Kidney (tissue), 13 donors: ENCODE measurements at regions not wholly inside any gene's neighbourhood (a gene's known extent, or its start where the extent isn't known, plus 50 kb on each side); places are given as distances from the start of the nearest gene placed in this dataset.

Source experiments
- DNase-seq, 5 donors: peaks; one replicate each; pipeline ENCODE4 v3.0.0-alpha.2; 2013 to 2020
- FAIRE-seq: peaks from 2 replicates; lab custom pipeline; 2012; peaks lifted over from hg19 to GRCh38; lab: Jason Lieb, UNC
- H3K27ac ChIP-seq, 2 donors: one replicate each; pipeline ENCODE4 v1.7.0; 2013; ENCODE audit warnings: low read depth in 2 of 2, low read length in 2 of 2, inconsistent platforms in 1 of 2
- H3K27me3 ChIP-seq: one replicate; pipeline ENCODE4 v1.7.1; 2013; ENCODE audit warnings: low read length, inconsistent platforms; ENCODE audit not compliant: control insufficient read depth, insufficient read depth
- H3K36me3 ChIP-seq, 3 donors: one replicate each; pipeline versions ENCODE4 v1.7.0 to v1.7.1; 2013; ENCODE audit warnings: low read length in 3 of 3, control low read depth in 1 of 3, inconsistent platforms in 1 of 3; ENCODE audit not compliant: insufficient read depth in 3 of 3, control insufficient read depth in 2 of 3
- H3K4me1 ChIP-seq, 3 donors: one replicate each; pipeline versions ENCODE4 v1.7.0 to v1.7.1; 2013; ENCODE audit warnings: low read length in 3 of 3, inconsistent platforms in 1 of 3, low read depth in 1 of 3; ENCODE audit not compliant: control insufficient read depth in 2 of 3, insufficient read depth in 2 of 3
- H3K4me3 ChIP-seq, 3 donors: one replicate each; pipeline versions ENCODE4 v1.7.0 to v1.8.1; 2013; ENCODE audit warnings: low read length in 3 of 3, control low read depth in 1 of 3, inconsistent platforms in 1 of 3
- H3K9ac ChIP-seq, 3 donors: one replicate each; pipeline versions ENCODE4 v1.7.0 to v1.7.1; 2013; ENCODE audit warnings: low read length in 3 of 3, control low read depth in 1 of 3, inconsistent platforms in 1 of 3
- H3K9me3 ChIP-seq, 3 donors: one replicate each; pipeline versions ENCODE4 v1.7.0 to v1.7.1; 2013; ENCODE audit warnings: low read length in 3 of 3, control low read depth in 1 of 3, inconsistent platforms in 1 of 3; ENCODE audit not compliant: control insufficient read depth in 2 of 3, insufficient read depth in 1 of 3
- CTCF ChIP-seq: IDR thresholded peaks from 3 replicates; pipeline ENCODE4 v1.5.1; 2012; ENCODE audit warnings: mild to moderate bottlenecking, moderate library complexity, borderline replicate concordance; ENCODE audit not compliant: insufficient read depth; ENCODE audit errors: extremely low read depth
- intact Hi-C: fragments of 100-400 bp; cut with DNase I; formaldehyde crosslinking; loops from one replicate; pipeline ENCODE4 v1.11.1; 2022
- donor health status: control.
- donor health status: control.
- donor health status: control.
- donor health status: control.
- donor health status: control.
- donor health status: DM: yes; HTN: yes; CAD: no.
- donor health status: Normal renal cell carcinoma (clear cell type).

DNA sequence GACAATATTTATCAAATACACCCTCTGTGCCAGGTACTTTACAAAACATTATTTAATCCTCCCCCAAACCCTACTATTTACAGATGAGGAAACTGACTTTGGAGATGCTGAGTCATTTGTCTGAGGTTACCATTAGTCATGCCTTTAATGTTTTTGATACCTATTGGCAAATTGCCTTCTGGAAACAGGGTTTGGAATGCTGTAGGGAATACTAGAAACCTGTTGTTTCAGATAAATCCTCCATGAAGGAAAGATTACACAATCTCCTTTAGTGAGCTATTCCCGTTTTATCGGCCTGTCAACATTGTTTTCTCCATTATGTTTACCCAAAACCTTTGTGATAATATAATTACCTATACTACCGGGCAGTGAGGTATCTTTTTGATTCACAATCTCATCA, 93.6 kb upstream of the ADGRF1 start:
- FAIRE-seq = no peak
- Histone ChIP-seq H3K9me3 (no peaks in the 10 kb centered on the region), H3K9ac (no peak overlapping the region), H3K27me3 (no peaks in the 10 kb centered on the region), H3K4me1 (peaks cover 0 to 5% (median 0%) of the 10 kb centered on the region in 3 donors), H3K36me3 (no peaks in the 10 kb centered on the region), H3K27ac (no peak overlapping the region), H3K4me3 (no peak overlapping the region)
- DNase-seq = no peak
- no peak for TF ChIP-seq CTCF
- intact Hi-C loops = no loop called here

DNA sequence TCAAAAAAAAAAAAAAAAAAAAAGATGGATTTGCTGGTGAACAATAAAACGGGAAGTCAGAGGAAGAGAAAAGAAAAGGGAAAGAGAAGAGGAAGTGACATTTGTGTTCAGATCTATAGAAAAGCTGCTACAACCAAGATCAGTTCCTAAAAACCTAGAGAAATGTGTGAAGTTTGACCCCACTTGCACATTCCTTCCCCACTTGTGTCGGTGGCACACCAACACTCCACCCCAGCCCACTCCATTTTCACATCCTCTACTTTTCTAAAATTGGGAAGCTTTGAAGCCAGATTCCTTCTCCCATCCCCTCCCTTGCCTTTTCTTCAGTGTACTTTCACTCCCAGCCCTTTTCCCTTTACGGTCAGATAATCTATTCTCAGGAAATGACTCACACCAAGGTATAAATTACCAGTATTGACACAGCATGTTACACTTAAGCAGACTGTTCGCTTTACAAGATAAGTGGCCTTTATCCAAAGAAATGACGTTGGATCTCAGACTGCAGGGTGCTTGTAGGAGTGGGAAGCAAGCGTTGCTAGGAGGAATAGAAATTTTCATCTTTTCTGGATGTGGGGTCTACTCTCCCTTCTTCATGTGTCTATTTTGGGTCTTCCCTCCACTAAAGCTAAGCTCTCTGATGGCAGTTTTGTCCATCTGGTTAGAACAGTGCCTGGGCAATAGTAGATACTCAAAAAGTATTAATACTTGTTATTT, 92.5 kb upstream of the ADGRF1 start:
- Histone ChIP-seq H3K4me1 (peaks cover 0 to 5% (median 2%) of the 10 kb centered on the region in 3 donors), H3K27ac (no peak overlapping the region), H3K9me3 (no peaks in the 10 kb centered on the region), H3K4me3 (no peak overlapping the region), H3K27me3 (no peaks in the 10 kb centered on the region), H3K36me3 (no peaks in the 10 kb centered on the region), H3K9ac (no peak overlapping the region)
- no peak for FAIRE-seq
- DNase-seq = no peak
- no peak for TF ChIP-seq CTCF
- intact Hi-C loops = no loop called here

DNA sequence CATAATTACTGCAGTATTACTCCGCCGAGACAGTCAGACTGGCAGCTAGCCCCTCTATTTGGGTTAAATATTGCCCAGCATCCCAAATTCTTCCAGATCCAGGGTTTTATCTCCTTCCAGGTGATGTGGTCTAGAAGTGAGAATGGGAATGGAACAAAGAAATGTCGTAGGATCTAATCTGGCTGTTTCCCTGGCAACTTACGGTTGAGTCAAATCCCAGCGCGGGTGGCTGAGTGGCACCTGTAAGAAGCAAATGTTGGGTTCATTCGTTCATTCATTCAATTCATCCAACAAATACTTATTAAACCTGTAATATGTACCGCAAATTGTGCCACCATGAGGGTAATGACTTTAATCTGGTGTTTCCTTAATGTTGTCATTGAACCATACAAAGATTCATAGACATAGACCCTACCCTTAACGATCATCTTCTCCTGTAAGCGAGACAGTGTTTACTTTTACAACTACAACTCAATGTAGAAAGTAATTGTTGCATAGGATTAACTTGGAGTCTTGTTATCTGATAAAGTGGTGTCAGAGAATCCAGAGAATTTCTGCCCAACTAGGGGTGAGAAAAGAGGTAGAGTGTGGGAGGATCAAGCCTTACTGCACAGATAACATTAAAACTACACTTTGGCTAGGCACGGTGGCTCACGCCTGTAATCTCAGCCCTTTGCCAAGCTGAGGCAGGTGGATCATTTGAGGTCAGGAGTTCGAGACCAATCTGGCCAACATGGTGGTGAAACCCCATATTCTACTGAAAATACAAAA, 91.3 kb upstream of the ADGRF1 start:
- H3K4me3 ChIP-seq = no peak overlapping the region
- no peak for FAIRE-seq
- H3K9ac ChIP-seq = no peak overlapping the region
- no peak for DNase-seq
- H3K27me3 ChIP-seq = no peaks in the 10 kb centered on the region
- peaks cover 0 to 13% (median 2%) of the 10 kb centered on the region in 3 donors for H3K4me1 ChIP-seq
- intact Hi-C loops = no loop called here
- no peaks in the 10 kb centered on the region for H3K9me3 ChIP-seq
- TF ChIP-seq CTCF = no peak
- H3K36me3 ChIP-seq = no peaks in the 10 kb centered on the region
- no peak overlapping the region for H3K27ac ChIP-seq
